ENCODE measurements at regions not wholly inside any gene's neighbourhood (a gene's known extent, or its start where the extent isn't known, plus 50 kb on each side); places are given as distances from the start of the nearest gene placed in this dataset.

DNA sequence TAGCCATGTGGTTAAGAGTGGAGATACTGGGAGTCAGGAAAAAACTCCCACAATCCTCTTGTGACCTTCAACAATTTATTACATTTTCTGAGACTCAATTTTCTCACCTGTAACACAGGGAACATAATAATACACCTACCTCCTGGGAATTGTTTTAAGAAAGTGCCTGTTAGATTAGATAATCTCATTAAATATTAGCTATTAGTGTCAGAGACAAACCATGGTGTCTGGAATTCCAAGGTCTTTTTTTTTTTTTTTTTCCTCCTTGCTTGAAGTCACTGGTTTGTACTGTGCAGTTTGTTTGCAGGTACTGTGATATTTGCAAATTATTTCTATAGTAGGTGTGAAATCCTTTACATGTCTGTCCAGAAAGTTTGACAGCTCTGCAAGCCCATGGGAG, 806.1 kb downstream of the DNAJB9 start:
- ChIA-PET CTCF (interaction anchor here (0.6 kb wide), 1 partner anchor 153 kb away, joined by 4 read pairs; no protein-coding TSS in a partner anchor), POLR2A (ENCODE audit: unreplicated experiment) (no interaction called here)
- H3K27ac ChIP-seq (ENCODE audit: low read length), result no peak overlapping the region
- no peaks in the 10 kb centered on the region for H4K20me1 ChIP-seq (ENCODE audit: low read length)
- H3F3A ChIP-seq (ENCODE audit: low read length, unreplicated experiment), result no peaks in the 10 kb centered on the region
- no peak overlapping the region for H3K9ac ChIP-seq (ENCODE audit: low read length)
- BruUV-seq (replicated peaks), result no TSS peak
- no peak for TF ChIP-seq EZH2phosphoT487 (IDR thresholded peaks at IDR 0.05; ENCODE audit: borderline replicate concordance, low read length)
- TF ChIP-seq, protein P1, sequence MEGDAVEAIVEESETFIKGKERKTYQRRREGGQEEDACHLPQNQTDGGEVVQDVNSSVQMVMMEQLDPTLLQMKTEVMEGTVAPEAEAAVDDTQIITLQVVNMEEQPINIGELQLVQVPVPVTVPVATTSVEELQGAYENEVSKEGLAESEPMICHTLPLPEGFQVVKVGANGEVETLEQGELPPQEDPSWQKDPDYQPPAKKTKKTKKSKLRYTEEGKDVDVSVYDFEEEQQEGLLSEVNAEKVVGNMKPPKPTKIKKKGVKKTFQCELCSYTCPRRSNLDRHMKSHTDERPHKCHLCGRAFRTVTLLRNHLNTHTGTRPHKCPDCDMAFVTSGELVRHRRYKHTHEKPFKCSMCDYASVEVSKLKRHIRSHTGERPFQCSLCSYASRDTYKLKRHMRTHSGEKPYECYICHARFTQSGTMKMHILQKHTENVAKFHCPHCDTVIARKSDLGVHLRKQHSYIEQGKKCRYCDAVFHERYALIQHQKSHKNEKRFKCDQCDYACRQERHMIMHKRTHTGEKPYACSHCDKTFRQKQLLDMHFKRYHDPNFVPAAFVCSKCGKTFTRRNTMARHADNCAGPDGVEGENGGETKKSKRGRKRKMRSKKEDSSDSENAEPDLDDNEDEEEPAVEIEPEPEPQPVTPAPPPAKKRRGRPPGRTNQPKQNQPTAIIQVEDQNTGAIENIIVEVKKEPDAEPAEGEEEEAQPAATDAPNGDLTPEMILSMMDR (conservative IDR thresholded peaks at IDR 0.05; ENCODE audit: low read depth, low read length), result no peak
- no peak for TF ChIP-seq EZH2 (IDR thresholded peaks at IDR 0.05; ENCODE audit: low read length, unreplicated experiment)
- ATAC-seq, result no peak
- no peak overlapping the region for H3K4me3 ChIP-seq (ENCODE audit: low read length)
- no peak overlapping the region for H3K4me2 ChIP-seq (ENCODE audit: low read length)
- H3K9me3 ChIP-seq (ENCODE audit: low read length), result peaks cover 4% of the 10 kb centered on the region; the same call in 1 of the 2 replicates
- H3K4me1 ChIP-seq (ENCODE audit: insufficient read depth, low read length), result no peaks in the 10 kb centered on the region
- H3K36me3 ChIP-seq (ENCODE audit: low read depth, low read length), result no peaks in the 10 kb centered on the region
- intact Hi-C loops (cut with micrococcal nuclease), result no loop called here
- no peaks in the 10 kb centered on the region for H3K79me2 ChIP-seq (ENCODE audit: low read length)
- no peaks in the 10 kb centered on the region for H3K27me3 ChIP-seq (ENCODE audit: low read length)
- H2AFZ ChIP-seq (ENCODE audit: low read length), result no peak overlapping the region
- no peaks in the 10 kb centered on the region for H3K9me2 ChIP-seq (replicated peaks; ENCODE audit: low read length)
- DNase-seq, result no peak

DNA sequence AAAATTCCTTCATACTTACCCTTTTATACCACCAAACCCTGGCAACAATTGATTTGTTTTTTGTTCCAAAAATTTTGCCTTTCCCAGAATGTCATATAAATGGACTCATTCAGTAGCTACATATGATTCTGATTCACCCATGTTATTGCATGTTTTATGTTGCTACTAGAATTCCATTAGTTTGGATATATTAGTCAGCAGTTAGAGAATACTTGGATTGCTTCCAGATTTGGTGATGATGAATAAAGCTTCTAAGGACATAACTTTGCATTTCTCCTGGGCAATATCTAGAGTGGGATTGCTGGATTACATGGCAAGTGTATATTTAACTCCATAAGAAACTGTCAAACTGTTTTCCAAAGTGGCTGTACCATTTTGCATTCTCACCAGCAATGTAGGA, 806.9 kb downstream of the DNAJB9 start:
- CTCF ChIA-PET, result no interaction called here
- Histone ChIP-seq H3K27me3 (ENCODE audit: low read length) (no peaks in the 10 kb centered on the region), H3K9me2 (replicated peaks; ENCODE audit: low read length) (no peaks in the 10 kb centered on the region), H3K4me1 (ENCODE audit: insufficient read depth, low read length) (no peaks in the 10 kb centered on the region), H2AFZ (ENCODE audit: low read length) (no peak overlapping the region), H3K9ac (ENCODE audit: low read length) (no peak overlapping the region), H3K4me2 (ENCODE audit: low read length) (no peak overlapping the region), H3K4me3 (ENCODE audit: low read length) (no peak overlapping the region), H3K9me3 (ENCODE audit: low read length) (peaks cover 4% of the 10 kb centered on the region; the same call in 1 of the 2 replicates), H3K27ac (ENCODE audit: low read length) (no peak overlapping the region), H4K20me1 (ENCODE audit: low read length) (no peaks in the 10 kb centered on the region), H3K36me3 (ENCODE audit: low read depth, low read length) (no peaks in the 10 kb centered on the region), H3K79me2 (ENCODE audit: low read length) (no peaks in the 10 kb centered on the region), H3F3A (ENCODE audit: low read length, unreplicated experiment) (no peaks in the 10 kb centered on the region)
- POLR2A ChIA-PET (ENCODE audit: unreplicated experiment), result no interaction called here
- no TSS peak for BruUV-seq (replicated peaks)
- TF ChIP-seq EZH2phosphoT487 (IDR thresholded peaks at IDR 0.05; ENCODE audit: borderline replicate concordance, low read length) (no peak), EZH2 (IDR thresholded peaks at IDR 0.05; ENCODE audit: low read length, unreplicated experiment) (no peak)
- TF ChIP-seq, protein P1 (conservative IDR thresholded peaks at IDR 0.05; ENCODE audit: low read depth, low read length), result no peak
- intact Hi-C loops (cut with micrococcal nuclease), result no loop called here
- ATAC-seq, result no peak
- peak; percentile 10 for DNase-seq

DNA sequence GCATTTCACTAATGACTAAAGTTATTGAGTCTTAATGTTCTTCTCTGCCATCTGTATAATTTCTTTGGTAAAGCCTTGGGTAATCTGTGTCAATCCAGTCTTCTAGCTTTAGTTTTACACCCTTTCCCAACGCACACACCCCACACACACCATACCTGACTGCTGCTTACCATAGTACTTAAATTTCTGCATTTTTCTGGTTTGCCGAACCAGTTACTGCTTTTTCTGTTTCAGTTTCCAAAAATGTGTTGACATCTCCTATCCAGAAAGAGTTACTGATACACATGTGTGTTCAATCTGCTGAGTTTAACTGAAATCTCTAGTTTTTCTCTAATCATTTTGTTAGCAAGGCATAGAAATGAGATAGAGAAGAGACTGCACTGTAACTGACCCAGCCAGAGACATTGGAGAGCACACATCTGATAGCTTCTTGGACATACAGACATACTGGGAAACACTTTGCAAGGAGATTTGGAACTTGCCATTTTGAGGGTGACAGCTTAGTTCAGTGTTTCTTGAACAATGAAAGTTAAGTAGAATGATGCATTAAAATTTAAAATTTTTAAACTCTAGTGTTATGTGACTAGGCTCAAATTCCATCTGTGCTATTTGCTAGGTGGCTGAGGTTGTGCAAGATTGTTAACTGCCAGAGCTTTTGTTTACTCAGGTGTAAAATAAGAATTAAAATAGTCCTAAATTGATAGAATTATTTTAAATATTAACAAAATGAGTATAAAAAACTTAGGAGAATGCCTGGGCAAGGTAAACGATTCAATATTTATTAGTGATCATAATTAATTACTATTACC, 807.6 kb downstream of the DNAJB9 start:
- no peak overlapping the region for H3K4me3 ChIP-seq (ENCODE audit: low read length)
- intact Hi-C loops (cut with micrococcal nuclease), result no loop called here
- no peaks in the 10 kb centered on the region for H3K4me1 ChIP-seq (ENCODE audit: insufficient read depth, low read length)
- no peak for DNase-seq
- ChIA-PET CTCF (no interaction called here), POLR2A (ENCODE audit: unreplicated experiment) (no interaction called here)
- no peak overlapping the region for H3K4me2 ChIP-seq (ENCODE audit: low read length)
- no peak overlapping the region for H3K9ac ChIP-seq (ENCODE audit: low read length)
- no peak overlapping the region for H2AFZ ChIP-seq (ENCODE audit: low read length)
- H3K27ac ChIP-seq (ENCODE audit: low read length), result no peak overlapping the region
- no peaks in the 10 kb centered on the region for H3K9me2 ChIP-seq (replicated peaks; ENCODE audit: low read length)
- H3K27me3 ChIP-seq (ENCODE audit: low read length), result no peaks in the 10 kb centered on the region
- no peak for ATAC-seq
- H3K36me3 ChIP-seq (ENCODE audit: low read depth, low read length), result no peaks in the 10 kb centered on the region
- no peaks in the 10 kb centered on the region for H3F3A ChIP-seq (ENCODE audit: low read length, unreplicated experiment)
- no peaks in the 10 kb centered on the region for H4K20me1 ChIP-seq (ENCODE audit: low read length)
- BruUV-seq (replicated peaks), result no TSS peak
- H3K9me3 ChIP-seq (ENCODE audit: low read length), result peaks cover 4% of the 10 kb centered on the region; the same call in 1 of the 2 replicates
- no peaks in the 10 kb centered on the region for H3K79me2 ChIP-seq (ENCODE audit: low read length)
- TF ChIP-seq EZH2phosphoT487 (IDR thresholded peaks at IDR 0.05; ENCODE audit: borderline replicate concordance, low read length), result no peak
- TF ChIP-seq, protein P1 (conservative IDR thresholded peaks at IDR 0.05; ENCODE audit: low read depth, low read length), result no peak
- no peak for TF ChIP-seq EZH2 (IDR thresholded peaks at IDR 0.05; ENCODE audit: low read length, unreplicated experiment)

Data from PC-3 (cell line).